Fibroblast of villous mesenchyme (primary cell): ENCODE measurements at regions not wholly inside any gene's neighbourhood (a gene's known extent, or its start where the extent isn't known, plus 50 kb on each side); places are given as distances from the start of the nearest gene placed in this dataset.
"Not testable (repeated sequence)": the region's sequence is repeated elsewhere in the genome, so short reads cannot be mapped to it uniquely, and the experiment has no call there.

ENCODE experiments used
- DNase-seq: peaks from one replicate; pipeline ENCODE4 v3.0.0-alpha.2; 2010; ENCODE audit warnings: low read depth
- H3K4me3 ChIP-seq: 2 replicates; pipeline ENCODE4 v1.5.1; 2011; ENCODE audit warnings: low read depth, mild to moderate bottlenecking, low read length
- CTCF ChIP-seq: IDR thresholded peaks from 2 replicates; pipeline ENCODE4 v1.5.1; 2012; ENCODE audit warnings: low read depth, mild to moderate bottlenecking, low read length; ENCODE audit not compliant: insufficient read depth

- no peak for DNase-seq
- no peak overlapping the region for H3K4me3 ChIP-seq
- no peak for TF ChIP-seq CTCF
Observed at GRCh38 chr6:94902974-94903628, 674.2 kb upstream of the MANEA start.

GRCh38 chr6:94899191-94899590 lies 678.1 kb upstream of the MANEA start:
- no peak for DNase-seq
- no peak for TF ChIP-seq CTCF
- H3K4me3 ChIP-seq = no peak overlapping the region

- H3K4me3 ChIP-seq = no peak overlapping the region
- TF ChIP-seq CTCF = no peak
- no peak for DNase-seq
Observed at GRCh38 chr6:94894300-94894699, 683.0 kb upstream of the MANEA start.

GRCh38 chr6:94893327-94893726 lies 684.0 kb upstream of the MANEA start:
- no peak for DNase-seq
- no peak overlapping the region for H3K4me3 ChIP-seq
- no peak for TF ChIP-seq CTCF

GRCh38 chr6:94873819-94874218 lies 703.5 kb upstream of the MANEA start:
- DNase-seq, H3K4me3 ChIP-seq: not testable (repeated sequence)

GRCh38 chr6:94862112-94862511 lies 715.2 kb upstream of the MANEA start:
- H3K4me3 ChIP-seq = no peak overlapping the region
- TF ChIP-seq CTCF = no peak
- DNase-seq = no peak

- no peak for DNase-seq
- TF ChIP-seq CTCF = no peak
- no peak overlapping the region for H3K4me3 ChIP-seq
Observed at GRCh38 chr6:94859924-94860323, 717.4 kb upstream of the MANEA start.

- not testable (repeated sequence) for DNase-seq, H3K4me3 ChIP-seq
Observed at GRCh38 chr6:94856999-94857398, 720.3 kb upstream of the MANEA start.

- not testable (repeated sequence) for H3K4me3 ChIP-seq, DNase-seq
Observed at GRCh38 chr6:94851329-94851728, 726.0 kb upstream of the MANEA start.
